Dermis microvascular lymphatic vessel endothelial cell (primary cell): ENCODE measurements at regions not wholly inside any gene's neighbourhood (a gene's known extent, or its start where the extent isn't known, plus 50 kb on each side); places are given as distances from the start of the nearest gene placed in this dataset.

Experiments used
- DNase-seq, 2 donors: peaks; one replicate each; pipeline versions ENCODE4 v3.0.0 to v3.0.0-alpha.2; 2010; ENCODE audit warnings: low read depth in 2 of 2

- DNase-seq, result no peak
Measured at GRCh38 chr14:61226015-61226654, 55.0 kb downstream of the TMEM30B start.

DNA sequence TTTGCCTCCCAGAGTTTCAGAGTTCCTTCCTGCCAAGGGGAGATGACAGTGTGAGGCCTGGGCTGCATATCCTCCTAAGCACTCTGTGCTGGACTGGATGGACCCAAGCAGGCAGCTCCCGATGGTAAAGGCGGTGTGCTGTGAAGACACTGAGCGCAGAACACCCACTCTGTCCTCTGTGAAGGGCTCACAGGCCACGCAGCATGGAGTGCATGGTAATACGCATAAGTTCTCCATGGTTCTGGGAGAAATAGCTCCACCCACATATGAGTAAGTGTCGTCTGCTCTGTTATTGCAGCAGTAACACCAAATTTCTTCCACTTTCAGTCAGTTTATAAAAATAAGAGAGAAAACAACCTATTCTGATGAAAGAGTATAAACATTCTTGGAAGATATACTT lies 55.8 kb downstream of the TMEM30B start:
- no peak for DNase-seq

DNA sequence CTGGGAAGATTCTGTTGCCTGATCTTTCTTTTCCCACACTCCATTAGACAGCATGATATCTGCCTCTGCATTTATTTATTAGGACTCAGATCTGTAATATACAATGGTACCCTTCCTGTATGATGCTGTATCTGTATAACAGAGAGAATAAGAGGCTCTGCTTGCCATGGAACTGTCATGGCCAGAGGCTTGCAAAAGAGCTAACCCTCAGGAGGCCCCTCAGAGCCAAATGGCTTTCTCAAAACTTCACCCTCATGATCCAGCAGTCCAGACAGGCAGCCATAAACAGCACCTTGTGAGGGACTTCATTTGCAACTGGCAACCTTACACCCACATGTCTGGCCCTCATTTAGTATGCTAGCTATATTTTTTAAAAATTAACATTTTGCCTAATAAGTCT lies 57.6 kb downstream of the TMEM30B start:
- no peak for DNase-seq

DNA sequence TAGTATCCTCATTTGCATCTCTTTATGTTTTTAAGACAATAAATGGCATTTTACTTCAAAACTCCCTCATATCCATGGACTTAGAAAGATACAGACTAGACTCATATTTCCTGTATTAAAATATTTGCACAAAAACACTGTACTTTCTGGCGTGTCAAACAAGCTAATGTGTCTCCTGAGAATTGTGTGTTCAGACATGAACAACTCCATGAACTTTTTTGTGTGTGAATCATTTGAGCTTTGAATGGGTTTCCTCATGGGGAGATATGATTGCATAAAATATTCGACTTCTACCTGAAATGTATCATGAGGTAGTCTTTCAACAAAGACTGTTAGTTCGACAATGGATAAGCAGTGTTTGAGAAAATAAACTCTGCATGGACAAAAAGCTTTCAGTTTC lies 58.8 kb downstream of the TMEM30B start:
- DNase-seq, result no peak

DNA sequence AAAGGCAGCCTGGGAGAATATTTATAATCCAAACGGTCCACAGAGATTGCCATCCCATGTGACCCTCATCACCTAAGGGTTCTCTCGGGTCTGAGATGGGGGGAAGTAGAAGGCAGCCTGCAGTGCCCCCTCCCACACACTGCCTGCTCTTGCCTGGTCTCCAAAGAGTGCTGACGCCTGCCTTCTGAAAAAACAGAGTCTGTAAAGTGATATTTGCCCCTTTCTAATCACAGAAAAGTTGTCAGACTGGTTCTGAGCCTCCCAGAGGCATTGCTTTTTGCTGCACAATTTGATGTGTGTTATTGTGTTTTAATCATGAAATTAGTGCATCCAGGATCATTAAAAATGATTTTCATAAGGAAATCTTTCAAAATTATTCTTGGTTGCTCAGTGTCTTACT lies 59.2 kb downstream of the TMEM30B start:
- no peak for DNase-seq

DNA sequence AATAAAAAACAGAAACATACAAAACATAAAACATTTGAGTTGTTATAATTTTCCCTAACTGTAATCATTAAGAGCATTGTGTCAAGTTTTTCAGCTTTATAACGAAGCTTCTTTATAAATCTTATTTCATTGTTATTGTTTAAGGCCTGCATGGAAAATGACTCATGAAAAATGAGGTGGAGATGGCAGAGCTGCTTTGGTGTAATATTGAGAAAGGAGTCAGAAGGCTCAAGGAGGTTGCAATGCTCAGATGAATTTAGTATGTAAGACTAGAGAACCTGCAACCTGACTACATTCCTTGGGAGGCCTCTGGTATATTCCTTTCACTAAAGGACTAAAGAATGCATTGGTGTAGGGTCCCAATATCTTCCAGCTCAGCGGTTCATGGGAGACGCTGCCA lies 61.5 kb downstream of the TMEM30B start:
- no peak for DNase-seq

DNA sequence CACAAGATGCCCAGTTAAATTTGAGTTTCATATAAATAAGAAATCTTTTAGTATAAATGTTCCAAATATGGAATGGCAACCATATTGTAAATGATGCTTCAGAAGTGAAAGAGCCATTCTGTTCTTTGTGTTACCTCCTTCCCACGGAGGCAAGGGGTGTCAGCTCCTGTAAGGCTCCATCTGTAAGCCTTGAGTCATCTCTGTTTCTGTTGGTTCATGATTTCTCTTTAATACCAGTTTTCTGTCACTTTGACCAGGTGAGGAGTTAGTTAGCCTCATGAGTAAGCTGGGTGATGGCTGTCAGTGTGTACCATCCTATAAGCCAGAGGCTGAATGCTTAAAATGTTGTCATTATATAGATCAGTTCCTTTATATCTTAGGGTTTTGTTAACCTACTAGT lies 61.9 kb downstream of the TMEM30B start:
- DNase-seq, result no peak

DNA sequence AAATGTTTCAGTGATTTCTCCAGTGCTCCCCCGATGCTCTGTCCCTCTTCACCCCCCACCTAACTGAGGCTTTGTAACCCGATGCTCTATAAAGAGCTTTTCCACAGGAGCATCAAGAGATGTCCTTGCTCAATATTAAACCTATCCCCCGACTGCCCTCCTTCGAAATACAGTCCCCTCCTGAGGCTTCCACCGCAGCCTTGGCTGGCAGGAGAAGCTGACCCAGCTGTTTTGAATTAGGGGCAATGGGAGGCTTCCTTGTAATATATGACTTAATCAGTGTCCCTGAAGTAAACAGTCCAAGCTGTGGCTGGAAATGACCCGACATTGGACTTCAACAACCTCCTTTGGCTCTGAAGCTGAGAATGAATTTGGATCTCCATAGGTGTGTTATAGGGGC lies 62.4 kb downstream of the TMEM30B start:
- DNase-seq, result no peak

- no peak for DNase-seq
Measured at GRCh38 chr14:61218157-61218556, 63.0 kb downstream of the TMEM30B start.

GRCh38 chr14:61217516-61217915 lies 63.6 kb downstream of the TMEM30B start:
- DNase-seq, result no peak

- DNase-seq, result no peak
Measured at GRCh38 chr14:61215222-61216020, 65.7 kb downstream of the TMEM30B start.

DNA sequence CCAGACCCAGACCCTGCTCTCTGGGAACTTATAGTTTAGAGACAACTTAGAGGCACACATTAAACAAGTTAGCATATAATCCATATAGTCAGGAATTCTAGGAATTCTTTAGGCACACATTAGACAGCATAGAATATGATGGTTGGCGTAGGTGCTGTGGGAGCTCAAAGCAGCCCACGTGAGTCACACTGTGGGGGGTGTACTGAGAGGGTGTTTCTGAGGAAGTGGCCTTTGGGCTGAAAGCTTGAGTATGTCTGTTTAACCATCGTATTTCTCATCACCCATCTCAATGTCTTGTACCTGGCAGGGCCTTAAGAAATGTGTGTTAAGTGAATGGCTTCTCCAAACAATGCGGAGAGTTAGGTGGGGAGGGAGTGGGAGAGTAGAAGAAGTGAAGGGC lies 67.2 kb downstream of the TMEM30B start:
- DNase-seq, result no peak

DNA sequence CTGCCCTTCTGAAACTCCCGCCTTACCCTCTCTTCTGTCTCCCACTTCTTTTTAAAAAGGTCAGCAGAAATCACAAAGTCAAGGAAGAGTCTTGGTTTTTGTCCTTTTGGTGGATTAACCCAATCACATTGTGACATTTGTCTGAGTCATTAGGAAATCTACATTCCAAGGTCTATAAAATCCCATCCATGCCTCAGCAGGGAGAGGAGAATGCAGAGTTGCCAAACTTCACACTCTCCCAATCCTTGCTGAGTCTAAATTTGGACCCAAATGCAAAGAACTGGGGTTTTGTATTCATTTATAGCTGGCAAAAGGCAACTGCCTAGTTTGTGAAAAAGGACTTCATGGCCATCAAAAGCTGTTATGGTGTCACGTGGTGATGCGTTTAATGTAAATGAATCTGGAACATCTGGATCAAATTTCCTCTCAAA lies 67.9 kb downstream of the TMEM30B start:
- DNase-seq, result no peak

DNA sequence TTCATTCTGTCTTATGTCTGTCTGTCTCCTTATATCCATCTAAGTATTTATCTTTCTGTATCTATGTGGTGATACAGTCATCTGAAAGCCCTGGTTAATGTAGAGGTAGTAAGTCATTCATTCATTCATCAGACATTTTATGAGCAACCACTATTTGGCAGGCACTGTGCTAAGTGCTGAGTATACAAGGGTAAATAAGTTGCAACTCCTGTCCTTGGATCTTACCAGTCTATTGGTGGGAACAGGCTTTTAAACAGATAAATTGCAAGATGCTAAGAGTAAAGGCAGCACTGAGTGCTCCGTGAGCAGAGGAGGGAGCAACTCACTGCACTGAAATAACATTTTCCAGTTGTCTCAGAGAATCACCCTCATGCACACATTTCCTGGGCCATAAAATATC lies 68.6 kb downstream of the TMEM30B start:
- no peak for DNase-seq

GRCh38 chr14:61211476-61212255 lies 69.5 kb downstream of the TMEM30B start:
- no peak for DNase-seq

DNA sequence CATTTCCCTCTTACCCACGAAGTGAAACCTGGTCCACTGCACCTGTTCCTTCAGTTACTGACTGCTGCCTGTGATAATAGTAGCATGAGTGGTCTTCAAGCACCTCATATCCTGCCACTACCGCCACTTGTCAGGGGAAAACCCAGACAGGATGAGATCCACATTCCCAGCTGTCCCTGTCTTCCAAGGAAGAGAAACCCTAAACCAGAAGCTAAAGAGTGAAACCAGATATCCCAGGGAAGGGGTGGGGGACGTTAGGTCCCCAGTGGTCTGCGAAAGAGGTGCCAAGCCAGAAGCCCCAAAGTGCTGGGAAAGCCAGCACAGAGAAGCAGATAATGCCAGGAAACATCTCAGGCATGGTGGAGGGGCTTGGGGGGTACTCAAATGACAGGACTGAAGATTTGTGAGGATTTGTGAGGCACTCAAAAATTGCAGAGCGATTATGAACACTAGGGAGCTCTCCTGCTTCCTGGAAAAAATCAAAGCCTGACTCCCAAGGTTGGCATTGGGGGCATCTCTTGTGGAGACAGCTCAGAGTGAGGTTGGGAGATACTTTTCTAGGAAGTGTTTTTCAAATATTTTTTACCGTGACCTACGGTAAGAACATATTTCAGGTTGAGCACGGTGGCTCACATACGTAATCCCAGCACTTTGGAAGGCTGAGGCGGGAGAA lies 77.9 kb downstream of the TMEM30B start:
- DNase-seq, result no peak

DNA sequence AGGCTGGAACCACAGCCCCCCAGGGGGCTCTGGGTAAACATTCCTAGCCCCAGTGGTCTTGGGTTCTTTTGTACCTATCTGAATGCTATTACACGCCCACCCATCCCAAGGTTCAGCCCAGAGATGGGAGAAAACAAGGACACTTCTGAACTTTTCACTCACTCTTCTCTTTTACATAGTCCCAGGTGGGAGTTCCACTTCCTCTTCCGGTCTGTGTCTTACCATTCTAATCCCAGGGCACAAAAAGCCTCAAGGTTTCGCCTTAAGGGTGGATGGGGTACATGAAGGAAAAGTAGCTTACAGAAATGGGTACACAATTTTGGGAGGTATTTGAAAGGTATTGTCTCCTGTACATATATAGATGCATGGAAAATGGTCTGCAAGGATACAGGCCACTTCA lies 79.0 kb downstream of the TMEM30B start:
- no peak for DNase-seq

DNA sequence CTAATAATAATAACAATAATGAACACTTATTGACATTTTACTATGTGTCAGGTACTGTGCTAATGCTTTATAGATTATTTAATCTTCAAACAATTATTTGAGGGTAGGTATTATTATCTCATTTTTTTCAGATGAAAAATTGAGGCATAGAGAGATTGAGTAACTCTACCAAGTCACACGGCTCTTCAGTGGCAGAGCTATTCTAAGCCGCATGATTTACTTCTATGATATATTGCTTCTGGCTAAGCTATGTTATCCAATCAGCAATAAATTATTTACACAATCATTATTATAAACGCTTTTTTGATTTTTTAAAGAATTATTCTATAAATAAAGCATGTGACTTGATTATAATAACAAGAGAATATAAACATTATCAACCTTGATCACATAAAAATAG lies 80.0 kb downstream of the TMEM30B start:
- no peak for DNase-seq

GRCh38 chr14:61197416-61197815 lies 83.7 kb downstream of the TMEM30B start:
- no peak for DNase-seq

DNA sequence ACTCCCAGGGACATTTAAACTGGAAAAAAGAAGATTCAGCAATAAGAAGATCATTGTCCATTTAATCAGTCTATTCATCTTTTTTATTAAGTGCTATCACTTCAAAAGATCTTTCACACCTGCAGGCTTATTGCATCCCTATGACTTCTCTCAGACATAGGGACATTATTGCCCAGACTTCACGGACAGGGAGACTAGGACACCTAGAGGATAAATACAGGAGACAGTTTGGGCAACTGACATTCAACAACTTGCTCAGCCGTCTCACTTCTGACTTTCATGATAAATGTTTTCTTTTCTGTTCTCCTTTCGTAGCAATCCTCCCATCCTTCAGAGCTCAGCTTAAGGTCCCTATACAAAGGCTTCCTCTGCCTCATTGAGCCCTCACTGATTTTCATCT lies 84.3 kb downstream of the TMEM30B start:
- peak; percentile 31 to 56 for DNase-seq

- peak in 1 of 2 donors; percentile 11 for DNase-seq
Measured at GRCh38 chr14:61196034-61196433, 85.1 kb downstream of the TMEM30B start.

- no peak for DNase-seq
Measured at GRCh38 chr14:61193476-61193875, 87.7 kb downstream of the TMEM30B start.
